ENCODE measurements at regions not wholly inside any gene's neighbourhood (a gene's known extent, or its start where the extent isn't known, plus 50 kb on each side); places are given as distances from the start of the nearest gene placed in this dataset.
A peak's percentile ranks its signal among the peaks of the same experiment; 100 is the strongest.

GRCh38 chr4:189436207-189436606 lies 504.5 kb upstream of the FRG1 start:
- BruUV-seq (replicated peaks): no TSS peak
- Histone ChIP-seq H3K4me2 (ENCODE audit: low read length) (no peak overlapping the region), H3K9me2 (replicated peaks; ENCODE audit: low read length) (no peaks in the 10 kb centered on the region), H3K27me3 (ENCODE audit: low read length) (no peaks in the 10 kb centered on the region), H3K9ac (ENCODE audit: low read length) (no peak overlapping the region), H2AFZ (ENCODE audit: low read length) (no peak overlapping the region), H3K9me3 (ENCODE audit: low read length) (no peaks in the 10 kb centered on the region), H4K20me1 (ENCODE audit: low read length) (no peaks in the 10 kb centered on the region), H3F3A (ENCODE audit: low read length, unreplicated experiment) (no peaks in the 10 kb centered on the region), H3K4me1 (ENCODE audit: insufficient read depth, low read length) (no peaks in the 10 kb centered on the region), H3K79me2 (ENCODE audit: low read length) (no peaks in the 10 kb centered on the region), H3K36me3 (ENCODE audit: low read depth, low read length) (no peaks in the 10 kb centered on the region), H3K4me3 (ENCODE audit: low read length) (no peak overlapping the region), H3K27ac (ENCODE audit: low read length) (no peak overlapping the region)
- no peak; the same call in 1 of the 2 replicates for TF ChIP-seq CTCF (conservative IDR thresholded peaks at IDR 0.05; ENCODE audit: low read depth, low read length)
- no peak for TF ChIP-seq EZH2 (IDR thresholded peaks at IDR 0.05; ENCODE audit: low read length, unreplicated experiment)
- TF ChIP-seq EZH2phosphoT487 (IDR thresholded peaks at IDR 0.05; ENCODE audit: borderline replicate concordance, low read length): no peak
- POLR2A ChIA-PET (ENCODE audit: unreplicated experiment): no interaction called here
- ATAC-seq (no peak), DNase-seq (peak; percentile 4)
- intact Hi-C loops (cut with micrococcal nuclease): no loop called here
- CTCF ChIA-PET: no interaction called here

GRCh38 chr4:189440716-189441115 lies 500.0 kb upstream of the FRG1 start:
- no peak for DNase-seq
- no peak overlapping the region for H3K4me3 ChIP-seq (ENCODE audit: low read length)
- H3K36me3 ChIP-seq (ENCODE audit: low read depth, low read length): no peaks in the 10 kb centered on the region
- H3K4me2 ChIP-seq (ENCODE audit: low read length): no peak overlapping the region
- BruUV-seq (replicated peaks): no TSS peak
- no peaks in the 10 kb centered on the region for H3K27me3 ChIP-seq (ENCODE audit: low read length)
- H3K9me2 ChIP-seq (replicated peaks; ENCODE audit: low read length): no peaks in the 10 kb centered on the region
- TF ChIP-seq EZH2phosphoT487 (IDR thresholded peaks at IDR 0.05; ENCODE audit: borderline replicate concordance, low read length) (no peak), EZH2 (IDR thresholded peaks at IDR 0.05; ENCODE audit: low read length, unreplicated experiment) (no peak), CTCF (conservative IDR thresholded peaks at IDR 0.05; ENCODE audit: low read depth, low read length) (no peak)
- H3K27ac ChIP-seq (ENCODE audit: low read length): no peak overlapping the region
- H3K9me3 ChIP-seq (ENCODE audit: low read length): no peaks in the 10 kb centered on the region
- ChIA-PET CTCF (no interaction called here), POLR2A (ENCODE audit: unreplicated experiment) (no interaction called here)
- no peak for ATAC-seq
- H3K4me1 ChIP-seq (ENCODE audit: insufficient read depth, low read length): no peaks in the 10 kb centered on the region
- no peak overlapping the region for H2AFZ ChIP-seq (ENCODE audit: low read length)
- H3K79me2 ChIP-seq (ENCODE audit: low read length): no peaks in the 10 kb centered on the region
- H4K20me1 ChIP-seq (ENCODE audit: low read length): no peaks in the 10 kb centered on the region
- no peak overlapping the region for H3K9ac ChIP-seq (ENCODE audit: low read length)
- no peaks in the 10 kb centered on the region for H3F3A ChIP-seq (ENCODE audit: low read length, unreplicated experiment)
- intact Hi-C loops (cut with micrococcal nuclease): no loop called here

DNA sequence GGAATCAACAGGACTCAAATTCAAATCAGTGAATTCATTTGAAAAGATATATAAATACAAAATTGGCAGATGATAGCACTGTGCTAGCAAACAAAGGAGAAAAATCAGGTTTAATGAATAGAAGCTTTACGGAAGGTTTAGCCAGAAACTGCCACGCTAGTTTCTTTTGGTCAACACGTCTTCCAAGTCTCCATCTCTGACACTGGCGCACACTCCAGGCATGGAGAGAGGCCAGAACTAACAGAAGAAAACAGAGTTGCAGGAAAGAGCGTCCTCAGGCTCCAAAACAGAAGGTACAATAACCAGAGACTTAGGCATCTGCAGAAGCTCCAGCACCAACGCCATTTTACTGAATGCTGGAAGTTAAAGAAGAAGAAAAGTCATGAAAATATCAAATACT lies 497.3 kb upstream of the FRG1 start:
- no peaks in the 10 kb centered on the region for H3K79me2 ChIP-seq (ENCODE audit: low read length)
- H2AFZ ChIP-seq (ENCODE audit: low read length): no peak overlapping the region
- DNase-seq (no peak), ATAC-seq (no peak)
- ChIA-PET POLR2A (ENCODE audit: unreplicated experiment) (no interaction called here), CTCF (no interaction called here)
- BruUV-seq (replicated peaks): no TSS peak
- H3K9me3 ChIP-seq (ENCODE audit: low read length): no peaks in the 10 kb centered on the region
- no peak overlapping the region for H3K4me2 ChIP-seq (ENCODE audit: low read length)
- H3K27me3 ChIP-seq (ENCODE audit: low read length): no peaks in the 10 kb centered on the region
- TF ChIP-seq EZH2phosphoT487 (IDR thresholded peaks at IDR 0.05; ENCODE audit: borderline replicate concordance, low read length) (no peak), EZH2 (IDR thresholded peaks at IDR 0.05; ENCODE audit: low read length, unreplicated experiment) (no peak), CTCF (conservative IDR thresholded peaks at IDR 0.05; ENCODE audit: low read depth, low read length) (no peak)
- no peaks in the 10 kb centered on the region for H4K20me1 ChIP-seq (ENCODE audit: low read length)
- H3K4me1 ChIP-seq (ENCODE audit: insufficient read depth, low read length): no peaks in the 10 kb centered on the region
- H3F3A ChIP-seq (ENCODE audit: low read length, unreplicated experiment): no peaks in the 10 kb centered on the region
- H3K9me2 ChIP-seq (replicated peaks; ENCODE audit: low read length): no peaks in the 10 kb centered on the region
- intact Hi-C loops (cut with micrococcal nuclease): no loop called here
- H3K4me3 ChIP-seq (ENCODE audit: low read length): no peak overlapping the region
- no peak overlapping the region for H3K9ac ChIP-seq (ENCODE audit: low read length)
- H3K27ac ChIP-seq (ENCODE audit: low read length): no peak overlapping the region
- H3K36me3 ChIP-seq (ENCODE audit: low read depth, low read length): no peaks in the 10 kb centered on the region

All from PC-3 (cell line).